WTC11 (cell line): ENCODE measurements at regions not wholly inside any gene's neighbourhood (a gene's known extent, or its start where the extent isn't known, plus 50 kb on each side); places are given as distances from the start of the nearest gene placed in this dataset.

ENCODE experiments used
- ATAC-seq: fragments of 200-7000 bp; cut with Tn5 transposase; 2 replicates; pipeline ENCODE4 v1.10.0; 2021; ENCODE audit warnings: mild to moderate bottlenecking, moderate library complexity
- CTCF ChIA-PET: fragments of 300-600 bp; sonication (Branson Sonifier 250); formaldehyde crosslinking; loops from one replicate; lab custom pipeline; 2021; ENCODE audit warnings: antibody characterized with exemption; lab: Charles Lee
- POLR2A ChIA-PET: fragments of 350-600 bp; sonication (Branson Sonifier 250); formaldehyde crosslinking; loops from one replicate; lab custom pipeline; 2021; ENCODE audit warnings: antibody characterized with exemption; lab: Charles Lee
- DNase-seq: peaks from one replicate; pipeline ENCODE4 v3.0.0; 2021; ENCODE audit warnings: low spot score
- H3K27ac Mint-ChIP-seq: 2 replicates; pipeline ENCODE4 v1.8.0; 2021; ENCODE audit warnings: mixed read lengths
- H3K27me3 Mint-ChIP-seq: 2 replicates; pipeline ENCODE4 v1.8.0; 2021; ENCODE audit warnings: low read depth, mild to moderate bottlenecking, moderate library complexity, mixed read lengths
- H3K36me3 Mint-ChIP-seq: 2 replicates; pipeline ENCODE4 v1.8.0; 2021; ENCODE audit warnings: mixed read lengths
- H3K4me1 Mint-ChIP-seq: 2 replicates; pipeline ENCODE4 v1.8.0; 2022; ENCODE audit warnings: mixed read lengths
- H3K4me3 Mint-ChIP-seq: 2 replicates; pipeline ENCODE4 v1.8.0; 2021; ENCODE audit warnings: mild to moderate bottlenecking, moderate library complexity, mixed read lengths
- H3K9me3 Mint-ChIP-seq: 2 replicates; pipeline ENCODE4 v1.8.0; 2021; ENCODE audit warnings: mixed read lengths
- AFF4 ChIP-seq: sonication (generic); formaldehyde crosslinking; IDR thresholded peaks from 2 replicates; pipeline ENCODE4 v1.8.1; 2023; ENCODE audit warnings: mild to moderate bottlenecking, missing genetic modification reagents, borderline replicate concordance
- ATF1 ChIP-seq: sonication (generic); formaldehyde crosslinking; IDR thresholded peaks from 2 replicates; pipeline ENCODE4 v1.8.1; 2023; ENCODE audit warnings: mild to moderate bottlenecking, moderate library complexity, missing genetic modification reagents
- CTCF ChIP-seq: fragments of 200-600 bp; IDR thresholded peaks from 2 replicates; pipeline ENCODE4 v1.8.0; 2022; ENCODE audit warnings: antibody characterized with exemption
- ERG ChIP-seq: fragments of 250-450 bp; sonication (Bioruptor Pico); IDR thresholded peaks from 2 replicates; pipeline ENCODE4 v1.8.0; 2021; ENCODE audit warnings: mild to moderate bottlenecking
- FOXK1 ChIP-seq: sonication (generic); formaldehyde crosslinking; IDR thresholded peaks from 2 replicates; pipeline ENCODE4 v1.8.0; 2022; ENCODE audit warnings: mild to moderate bottlenecking, moderate library complexity, missing genetic modification reagents
- IRF1 ChIP-seq: sonication (generic); formaldehyde crosslinking; IDR thresholded peaks from 2 replicates; pipeline ENCODE4 v1.8.0; 2023; ENCODE audit warnings: missing genetic modification reagents
- JUN ChIP-seq: sonication (generic); formaldehyde crosslinking; IDR thresholded peaks from 2 replicates; pipeline ENCODE4 v1.8.0; 2023; ENCODE audit warnings: mild to moderate bottlenecking, missing genetic modification reagents
- KAT7 ChIP-seq: sonication (generic); formaldehyde crosslinking; IDR thresholded peaks from 2 replicates; pipeline ENCODE4 v1.8.1; 2023; ENCODE audit warnings: missing genetic modification reagents, mild to moderate bottlenecking, borderline replicate concordance
- NR1H2 ChIP-seq: sonication (generic); formaldehyde crosslinking; IDR thresholded peaks from 2 replicates; pipeline ENCODE4 v1.9.0; 2021; ENCODE audit warnings: mild to moderate bottlenecking, moderate library complexity, missing genetic modification reagents
- PREB ChIP-seq: sonication (generic); formaldehyde crosslinking; IDR thresholded peaks from 2 replicates; pipeline ENCODE4 v1.8.1; 2022; ENCODE audit warnings: mild to moderate bottlenecking, missing genetic modification reagents, moderate library complexity, borderline replicate concordance
- SP1 ChIP-seq: sonication (generic); formaldehyde crosslinking; conservative IDR thresholded peaks from 2 replicates; pipeline ENCODE4 v1.8.1; 2022; ENCODE audit warnings: missing genetic modification reagents
- TEAD1 ChIP-seq: sonication (generic); formaldehyde crosslinking; IDR thresholded peaks from 2 replicates; pipeline ENCODE4 v1.8.0; 2022; ENCODE audit warnings: mild to moderate bottlenecking, missing genetic modification reagents
- ZNF281 ChIP-seq: sonication (generic); formaldehyde crosslinking; IDR thresholded peaks from 2 replicates; pipeline ENCODE4 v1.8.0; 2023; ENCODE audit warnings: mild to moderate bottlenecking, missing genetic modification reagents

- no peak for TF ChIP-seq ZNF281 (CRISPR knock-in tag)
- TF ChIP-seq SP1 (CRISPR knock-in tag), result no peak
- no peak for TF ChIP-seq JUN (CRISPR knock-in tag)
- TF ChIP-seq IRF1 (CRISPR knock-in tag), result no peak
- no peak for TF ChIP-seq AFF4 (CRISPR knock-in tag)
- TF ChIP-seq ATF1 (CRISPR knock-in tag), result no peak
- no peak for TF ChIP-seq CTCF
- TF ChIP-seq TEAD1 (CRISPR knock-in tag), result no peak
- no peak for TF ChIP-seq ERG (CRISPR knock-in tag)
- TF ChIP-seq PREB (CRISPR knock-in tag), result no peak
- TF ChIP-seq FOXK1 (CRISPR knock-in tag), result no peak
- no peak for TF ChIP-seq KAT7
- TF ChIP-seq, all 79 proteins: peak for 0
These were observed 105.1 kb downstream of the ZMAT3 start (continued) for GRCh38 chr3:178966299-178967176.

GRCh38 chr3:178964551-178964950, 107.1 kb downstream of the ZMAT3 start:
- H3K36me3 Mint-ChIP-seq, result no peaks in the 10 kb centered on the region

More at GRCh38 chr3:178964551-178964950, 107.1 kb downstream of the ZMAT3 start:
- TF ChIP-seq NR1H2 (CRISPR knock-in tag) (no peak), AFF4 (CRISPR knock-in tag) (no peak), ERG (CRISPR knock-in tag) (no peak)
- TF ChIP-seq, all 79 proteins: peak for 0
- ChIA-PET POLR2A (no interaction called here), CTCF (no interaction called here)
- DNase-seq, result no peak
- H3K4me1 Mint-ChIP-seq, result peaks cover 43% of the 10 kb centered on the region
- H3K27ac Mint-ChIP-seq, result no peak overlapping the region
- no peaks in the 10 kb centered on the region for H3K27me3 Mint-ChIP-seq
- no peaks in the 10 kb centered on the region for H3K9me3 Mint-ChIP-seq
- ATAC-seq, result no peak
- H3K4me3 Mint-ChIP-seq, result no peak overlapping the region
